Erythroblast (primary cell): ENCODE measurements at regions not wholly inside any gene's neighbourhood (a gene's known extent, or its start where the extent isn't known, plus 50 kb on each side); places are given as distances from the start of the nearest gene placed in this dataset.

Experiments
- GATA1 ChIP-seq: IDR thresholded peaks from 2 replicates; pipeline ENCODE4 v1.6.1; 2011; ENCODE audit warnings: low read depth, mild to moderate bottlenecking, control low read depth, low read length, moderate library complexity
- POLR2A ChIP-seq: IDR thresholded peaks from 2 replicates; pipeline ENCODE4 v1.6.1; 2011; ENCODE audit warnings: mild to moderate bottlenecking, low read length

DNA sequence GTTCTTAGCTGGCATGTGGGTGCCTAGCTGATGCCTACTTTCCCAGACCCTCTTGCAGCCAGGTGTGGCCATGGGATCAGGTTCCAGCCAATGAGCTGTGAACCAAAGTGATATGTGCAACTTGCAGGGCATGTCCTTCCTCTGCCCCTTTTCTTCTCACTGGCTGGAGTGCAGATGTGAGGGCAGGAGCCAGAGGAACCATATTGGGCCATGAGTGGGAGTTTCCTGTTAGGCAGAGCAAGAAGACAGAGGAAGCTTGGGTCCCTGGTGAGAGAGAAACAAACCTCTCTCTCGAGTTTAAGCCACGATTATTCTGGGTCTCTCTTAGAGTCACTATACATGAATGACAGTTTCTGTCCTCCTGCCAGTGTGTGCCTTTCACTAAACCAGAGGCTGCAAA lies 120.4 kb upstream of the STX18 start:
- TF ChIP-seq POLR2A (no peak), GATA1 (no peak)
